ENCODE measurements at regions not wholly inside any gene's neighbourhood (a gene's known extent, or its start where the extent isn't known, plus 50 kb on each side); places are given as distances from the start of the nearest gene placed in this dataset.

DNA sequence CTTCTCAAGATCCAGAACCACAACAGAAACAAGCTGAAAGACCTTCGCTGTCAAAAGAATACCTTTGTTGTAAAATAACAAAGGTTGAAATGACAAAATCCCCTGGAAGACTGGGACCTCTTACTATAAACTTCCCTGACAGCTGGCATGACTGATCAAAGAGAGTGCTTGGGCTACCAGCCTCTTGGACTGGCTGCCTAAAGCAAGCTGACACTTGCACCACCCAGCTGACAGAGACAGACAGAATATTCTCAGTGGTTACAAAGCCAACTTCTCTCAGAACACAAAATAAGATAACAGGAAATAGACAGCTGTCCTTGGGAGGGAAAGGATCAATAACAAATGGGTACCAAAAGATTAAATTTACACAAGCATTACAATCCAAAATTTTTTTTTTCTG is 241.7 kb upstream of the SPOCK3 start:
- no peak for DNase-seq (ENCODE audit: low read depth in 2 of 2)

DNA sequence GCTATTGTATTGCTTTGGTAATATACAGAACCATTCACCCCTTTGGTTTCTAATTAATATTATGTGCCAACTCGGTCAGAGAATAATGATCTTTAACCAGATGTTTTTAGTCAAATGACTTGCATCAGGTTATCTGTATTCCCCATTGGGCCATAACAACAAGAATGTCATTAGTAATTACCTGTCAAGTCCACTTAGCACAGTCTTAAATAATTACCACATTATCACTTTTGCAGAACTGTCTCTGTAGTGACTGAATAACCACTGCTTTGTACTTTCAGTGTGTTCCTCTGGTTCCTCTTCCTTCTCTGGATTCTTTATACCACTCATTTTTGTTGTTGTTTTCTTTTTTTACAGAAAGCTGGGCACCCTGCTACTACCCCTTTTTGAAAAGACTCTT is 257.7 kb upstream of the SPOCK3 start:
- DNase-seq (ENCODE audit: low read depth in 2 of 2): no peak

DNA sequence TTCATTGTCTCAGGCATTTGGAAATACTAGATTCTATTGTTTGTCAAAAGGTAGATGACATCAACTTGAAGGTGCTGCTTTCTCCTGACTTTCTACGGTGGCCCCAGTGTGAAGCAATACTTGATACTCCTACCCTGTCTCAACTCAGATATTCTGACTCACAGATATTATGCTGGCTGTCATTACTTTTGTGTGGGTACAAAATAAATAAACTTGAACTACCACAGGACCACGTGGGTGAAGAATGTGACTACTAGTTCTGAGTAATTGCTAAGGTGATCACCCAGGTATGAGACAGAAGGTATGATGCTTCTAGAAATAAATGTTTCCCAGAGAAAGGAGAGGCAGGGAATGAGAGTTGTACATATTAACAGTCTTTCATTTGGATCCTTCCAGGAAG is 275.3 kb upstream of the SPOCK3 start:
- DNase-seq (ENCODE audit: low read depth in 2 of 2): no peak

DNA sequence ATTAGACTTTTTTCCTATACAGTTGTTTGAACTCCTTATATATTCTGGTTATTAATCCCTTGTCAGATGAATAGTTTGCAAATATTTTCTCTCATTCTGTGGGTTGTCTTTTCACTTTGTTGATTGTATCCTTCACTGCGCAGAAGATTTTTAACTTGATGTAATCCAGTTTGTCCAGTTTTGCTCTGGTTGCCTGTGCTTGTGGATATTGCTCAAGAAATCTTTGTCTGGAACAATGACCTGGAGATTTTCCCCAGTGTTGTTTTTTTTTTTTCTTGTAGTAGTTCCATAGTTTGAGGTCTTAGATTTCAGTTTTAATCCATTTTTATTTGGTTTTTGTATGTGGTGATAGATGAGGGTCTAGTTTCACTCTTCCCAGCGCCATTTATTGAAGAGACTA is 289.8 kb upstream of the SPOCK3 start:
- no peak for DNase-seq (ENCODE audit: low read depth in 2 of 2)

DNA sequence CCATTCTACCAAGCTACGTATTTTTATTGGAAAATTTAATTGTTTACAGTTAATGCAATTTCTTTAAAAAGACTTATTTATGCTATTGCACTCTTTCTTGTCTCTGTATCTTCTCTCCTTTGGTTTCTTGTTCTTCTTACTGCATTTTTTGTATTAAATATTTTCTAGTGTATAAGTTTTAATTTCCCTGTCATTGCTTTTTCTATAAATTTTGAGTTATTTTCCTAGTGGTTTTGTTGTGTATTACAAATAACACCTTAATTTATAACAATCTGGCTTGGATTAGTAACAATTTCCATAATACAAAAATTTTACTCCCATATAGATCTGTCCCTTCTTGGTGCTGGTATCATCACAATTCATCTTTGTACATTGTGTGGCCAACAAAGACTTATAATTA is 303.5 kb upstream of the SPOCK3 start:
- DNase-seq (ENCODE audit: low read depth in 2 of 2): no peak

DNA sequence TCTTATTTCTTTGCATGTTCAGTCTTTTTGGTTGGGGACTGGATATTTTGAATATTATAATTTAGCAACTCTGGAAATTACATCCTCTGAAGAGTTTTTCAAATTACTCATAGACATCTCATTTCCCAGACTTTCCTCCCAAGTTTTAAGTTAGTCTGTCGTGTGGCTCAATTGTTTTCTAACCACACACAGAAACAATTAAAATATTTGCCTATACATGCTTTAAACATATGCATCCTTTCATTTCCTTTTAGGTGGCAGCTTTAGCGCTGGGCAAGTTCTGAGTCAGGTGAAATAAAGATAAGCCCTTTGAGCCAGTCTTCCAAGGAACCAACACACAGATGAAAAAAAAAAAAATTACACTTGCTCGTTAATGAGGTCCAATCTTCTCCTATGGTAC is 307.0 kb upstream of the SPOCK3 start:
- DNase-seq (ENCODE audit: low read depth in 2 of 2): no peak

DNA sequence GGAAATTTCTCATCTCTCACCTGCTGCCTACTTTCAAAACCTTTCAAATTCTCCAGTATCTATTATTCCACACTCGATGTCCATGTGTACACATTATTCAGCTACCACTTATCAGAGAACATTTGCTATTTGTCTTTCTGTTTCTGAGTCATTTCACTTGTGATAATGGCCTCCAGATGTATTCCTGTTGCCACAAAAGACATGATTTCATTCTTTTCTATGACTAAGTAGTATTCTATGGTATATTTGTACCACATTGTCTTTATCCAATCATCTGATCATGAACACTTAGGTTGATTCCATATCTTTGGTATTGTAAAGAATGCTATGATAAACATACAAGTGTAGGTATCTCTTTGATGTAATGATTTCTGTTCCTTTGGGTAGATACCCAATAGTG is 310.1 kb upstream of the SPOCK3 start:
- DNase-seq (ENCODE audit: low read depth in 2 of 2): no peak

DNA sequence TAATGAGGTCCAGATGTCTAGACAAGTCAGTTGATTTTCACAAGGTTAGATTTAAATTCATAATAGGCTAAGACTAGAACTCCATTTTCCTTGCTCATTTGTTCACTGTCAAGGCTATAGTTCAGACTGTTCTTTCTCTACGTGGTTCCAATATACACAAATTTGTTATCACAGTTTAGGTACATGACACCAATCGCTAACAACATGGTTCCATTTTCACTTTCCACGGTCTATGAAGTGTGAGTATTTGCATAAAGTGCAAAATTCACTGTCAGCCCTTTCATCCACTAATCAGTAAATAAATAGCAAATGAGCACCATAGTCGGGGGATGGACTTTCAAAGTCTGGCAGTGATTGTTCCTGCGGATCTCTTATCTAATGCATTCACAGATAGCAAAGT is 315.7 kb upstream of the SPOCK3 start:
- DNase-seq (ENCODE audit: low read depth in 2 of 2): no peak

DNA sequence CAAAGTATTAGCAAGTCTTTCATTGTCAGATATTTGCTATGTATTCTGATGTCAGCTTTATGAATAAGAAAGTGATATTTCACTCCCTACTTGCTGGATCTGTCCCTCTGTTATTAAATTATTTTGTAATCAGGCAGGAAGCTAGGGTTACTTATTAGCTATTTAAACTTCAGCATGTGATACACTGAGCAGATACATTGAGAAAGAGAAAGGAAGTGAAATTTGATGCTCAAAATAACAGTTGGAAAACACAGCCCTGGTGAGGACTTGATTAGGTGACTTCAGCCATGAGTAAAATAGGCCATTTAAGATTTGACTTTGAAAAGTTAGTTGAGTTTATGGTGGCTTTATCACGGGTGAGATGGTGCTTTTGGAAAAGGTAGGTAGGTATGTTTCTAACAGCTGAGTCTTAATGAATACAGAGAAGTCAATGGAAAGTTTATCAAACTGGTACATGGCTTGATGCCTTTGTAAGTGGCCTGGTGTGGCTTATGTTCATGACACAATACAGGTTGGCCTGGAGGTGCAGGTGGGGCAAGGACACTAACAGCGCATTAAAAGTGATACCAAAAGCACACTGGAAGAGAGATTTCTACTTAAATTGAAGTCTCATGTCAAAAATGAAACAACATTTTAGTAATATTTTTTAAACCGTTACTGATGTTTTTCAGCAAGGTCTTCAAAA is 321.2 kb upstream of the SPOCK3 start:
- DNase-seq (ENCODE audit: low read depth in 2 of 2): no peak

DNA sequence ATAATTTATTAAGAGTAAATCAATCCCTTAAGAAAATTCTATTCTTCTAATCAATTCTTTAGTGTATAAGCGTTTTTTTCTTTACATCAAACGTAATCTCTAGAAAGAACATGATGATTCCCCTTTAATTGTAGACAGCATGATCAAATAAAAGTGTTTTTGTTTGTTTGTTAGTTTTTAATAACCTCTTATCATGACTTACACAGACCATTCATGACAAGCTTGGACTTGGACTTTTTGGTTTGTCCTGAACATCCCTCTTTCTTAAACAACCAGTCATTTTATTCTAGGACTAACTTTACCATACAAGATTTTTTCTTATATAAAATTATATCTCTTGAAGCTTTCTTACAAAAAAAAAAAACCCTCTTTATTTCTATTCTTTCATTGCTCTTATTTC is 344.6 kb upstream of the SPOCK3 start:
- DNase-seq (ENCODE audit: low read depth in 2 of 2): no peak

DNA sequence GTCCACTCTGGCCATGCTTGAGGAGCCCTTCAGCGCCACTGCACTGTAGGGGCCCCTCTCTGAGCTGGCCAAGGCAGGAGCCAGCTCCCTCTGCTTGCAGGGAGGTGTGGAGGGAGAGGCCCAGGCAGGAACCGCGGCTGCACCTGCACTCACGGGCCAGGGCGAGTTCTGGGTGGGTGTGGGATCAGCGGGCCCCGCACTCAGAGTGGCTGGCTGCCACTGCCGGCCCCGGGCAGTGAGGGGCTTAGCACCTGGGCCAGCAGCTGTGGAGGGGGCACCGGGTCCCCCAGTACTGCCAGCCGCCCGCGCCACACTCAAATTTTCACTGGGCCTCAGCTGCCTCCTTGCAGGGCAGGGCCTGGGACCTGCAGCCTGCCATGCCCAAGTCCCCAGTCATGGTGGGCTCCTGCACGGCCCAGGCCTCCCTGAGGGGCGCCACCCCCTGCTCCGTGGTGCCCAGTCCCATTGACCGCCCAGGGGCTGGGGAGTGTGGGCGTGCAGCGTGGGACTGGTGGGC is 347.2 kb upstream of the SPOCK3 start:
- no peak for DNase-seq (ENCODE audit: low read depth in 2 of 2)

DNA sequence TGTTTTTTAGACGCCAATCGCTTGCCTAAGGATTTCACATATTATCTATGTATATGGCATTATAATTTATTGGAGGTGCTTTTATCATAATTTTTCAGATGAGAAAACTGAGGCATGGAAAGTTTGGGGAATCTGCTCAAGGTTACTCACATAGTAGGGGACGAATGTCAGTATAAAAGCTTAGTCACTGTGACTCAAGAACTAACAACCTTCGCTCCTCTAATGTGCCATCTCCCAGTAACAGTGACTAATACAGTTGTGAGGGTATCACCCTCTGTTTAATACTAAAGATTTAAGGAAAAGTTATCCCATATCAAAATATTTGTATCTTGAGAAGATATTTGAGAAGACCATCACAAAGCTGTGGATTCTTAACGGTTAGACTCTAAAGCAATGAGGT is 353.1 kb upstream of the SPOCK3 start:
- DNase-seq (ENCODE audit: low read depth in 2 of 2): no peak

DNA sequence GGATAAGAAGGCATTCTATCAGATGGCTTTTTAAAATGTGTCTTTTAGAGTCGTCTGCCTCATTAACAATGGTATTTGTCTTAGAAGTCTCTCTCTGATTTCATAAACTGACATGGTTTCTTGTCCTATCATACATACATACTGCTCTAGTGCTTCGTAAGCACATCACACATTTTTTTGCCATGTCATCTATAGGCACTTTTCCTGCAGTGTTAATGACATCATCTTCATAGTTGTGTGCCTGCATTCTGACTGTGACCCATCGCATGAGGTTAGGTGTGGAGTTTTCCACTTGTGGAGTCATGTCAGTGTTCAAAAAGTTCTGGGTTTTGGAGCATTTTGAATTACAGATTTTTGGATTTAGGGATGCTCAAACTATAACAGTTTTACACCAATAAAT is 361.6 kb upstream of the SPOCK3 start:
- no peak for DNase-seq (ENCODE audit: low read depth in 2 of 2)

DNA sequence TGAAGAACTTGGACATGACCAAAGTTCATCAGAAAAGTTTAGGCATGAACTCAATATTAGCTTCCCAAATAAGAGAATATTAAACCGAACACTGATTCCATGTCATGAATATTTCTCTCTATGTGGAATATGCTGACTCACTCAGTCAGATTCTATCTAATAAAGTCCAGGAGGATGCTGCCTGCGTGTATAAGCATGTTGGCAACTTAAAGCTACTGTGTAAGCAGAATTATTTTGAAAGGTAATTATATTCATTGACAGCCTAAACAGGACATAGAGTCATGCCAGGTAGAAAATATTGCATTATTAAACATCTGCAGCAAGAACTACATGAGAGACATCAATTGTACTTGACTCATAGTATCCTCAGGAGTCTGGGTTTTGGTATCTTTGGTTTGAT is 367.9 kb upstream of the SPOCK3 start:
- no peak for DNase-seq (ENCODE audit: low read depth in 2 of 2)

DNA sequence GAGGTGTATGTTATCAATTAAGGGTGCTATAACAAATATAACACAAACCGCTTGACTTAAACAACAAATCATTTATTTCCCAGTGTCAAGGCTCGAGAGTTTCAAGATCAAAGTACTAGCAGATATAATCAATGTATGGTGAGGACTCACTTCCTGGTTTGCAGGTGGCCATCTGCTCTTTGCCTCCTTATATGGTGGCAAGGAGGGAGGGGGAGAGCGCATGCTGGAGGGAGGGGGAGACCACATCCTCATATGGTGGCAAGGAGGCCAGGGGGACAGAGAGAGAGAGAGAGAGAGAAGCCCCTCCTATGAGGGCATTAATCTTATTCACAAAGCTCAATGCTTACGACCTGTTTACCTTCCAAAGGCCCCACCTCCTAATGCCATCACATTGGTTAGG is 372.3 kb upstream of the SPOCK3 start:
- no peak for DNase-seq (ENCODE audit: low read depth in 2 of 2)

DNA sequence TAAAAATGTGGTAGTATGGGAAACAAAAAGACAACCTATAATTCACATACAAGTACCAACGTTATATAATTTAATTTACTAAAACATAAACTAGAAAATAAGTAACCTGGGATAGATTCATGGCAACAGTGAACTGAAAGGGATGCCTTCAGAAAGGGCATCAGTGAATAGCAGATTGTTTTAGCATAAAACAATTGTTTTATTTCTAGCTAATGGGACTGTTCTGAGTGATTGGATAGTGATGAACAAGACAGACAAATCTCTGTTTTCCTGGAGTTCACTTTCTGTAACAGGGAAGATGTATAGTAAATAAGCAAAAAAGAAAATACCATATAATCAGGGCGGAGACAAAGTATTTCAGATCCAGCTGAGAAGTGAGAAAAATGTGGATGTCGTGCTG is 379.1 kb upstream of the SPOCK3 start:
- DNase-seq (ENCODE audit: low read depth in 2 of 2): no peak

DNA sequence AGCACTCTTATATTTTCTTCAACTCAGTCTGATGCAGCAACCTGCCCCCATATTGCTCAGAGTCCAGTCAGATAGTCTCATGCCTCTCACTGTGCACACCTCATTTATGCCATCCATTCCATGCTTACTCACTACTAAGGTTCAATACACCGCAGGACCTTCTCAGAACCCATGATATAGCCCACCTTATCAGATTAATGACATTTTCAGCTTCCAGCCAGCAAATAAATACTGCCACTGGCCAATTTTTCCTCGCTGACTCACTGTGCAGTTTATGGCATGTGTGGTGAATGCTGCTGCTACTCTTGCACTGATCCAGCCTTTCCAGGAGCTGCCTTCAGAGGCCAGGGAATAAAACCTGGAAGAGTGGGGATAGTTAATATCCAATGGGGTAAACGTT is 380.6 kb upstream of the SPOCK3 start:
- DNase-seq (ENCODE audit: low read depth in 2 of 2): no peak

DNA sequence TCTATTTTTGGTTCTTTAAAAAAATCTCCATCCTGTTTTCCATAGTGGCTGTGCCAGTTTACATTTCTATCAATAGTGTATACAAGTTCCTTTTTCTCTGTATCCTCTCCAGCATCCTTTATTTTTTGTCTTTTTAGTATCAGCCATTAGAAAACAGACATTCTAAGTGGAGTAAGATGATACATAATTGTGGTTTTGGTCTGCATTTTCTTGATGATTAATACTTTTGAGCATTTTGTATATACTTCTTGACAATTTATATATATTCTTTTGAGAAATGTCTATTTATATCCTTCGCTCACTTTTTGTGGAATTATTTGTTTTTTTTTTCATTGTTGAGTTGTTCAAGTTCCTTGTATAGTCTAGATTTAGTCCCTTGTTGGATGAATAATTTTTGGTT is 382.2 kb upstream of the SPOCK3 start:
- no peak for DNase-seq (ENCODE audit: low read depth in 2 of 2)

DNA sequence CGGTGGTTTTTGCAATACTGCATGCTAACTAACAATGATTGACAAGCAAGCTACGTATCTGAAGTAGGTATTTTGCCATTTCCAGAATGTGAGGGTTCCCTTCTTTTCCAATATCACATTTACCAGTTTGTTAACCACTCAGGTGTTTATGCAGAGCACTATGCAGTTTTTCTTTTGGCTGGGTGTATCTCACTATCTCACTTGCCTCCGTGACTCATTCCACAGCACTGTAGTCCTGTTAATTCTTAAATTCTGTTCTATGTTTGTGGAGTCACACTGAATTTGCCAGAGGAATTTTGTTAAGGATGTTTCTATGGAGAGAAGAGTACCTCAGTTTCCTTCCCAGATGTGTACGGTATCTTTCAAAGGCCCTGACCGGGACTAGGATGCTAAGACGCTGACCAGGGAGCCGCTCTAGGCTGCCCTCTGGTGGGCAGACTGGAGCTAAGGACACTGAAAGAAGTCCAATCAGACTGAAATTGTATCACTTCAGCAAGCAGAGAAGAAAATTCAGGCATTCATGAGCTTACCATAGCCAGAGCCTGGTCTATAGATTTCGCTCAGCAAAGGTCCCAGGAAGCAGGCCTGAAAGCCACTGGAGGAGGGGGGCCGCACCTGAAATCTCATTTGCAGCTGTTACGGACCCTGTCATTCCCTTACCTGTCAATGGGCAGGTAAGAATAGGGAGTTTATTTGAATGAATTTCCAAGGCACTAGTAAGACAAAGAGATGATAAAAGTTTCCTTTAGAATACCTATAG is 388.4 kb upstream of the SPOCK3 start:
- peak in 1 of 2 experiments; percentile 15 for DNase-seq (ENCODE audit: low read depth in 2 of 2)

DNA sequence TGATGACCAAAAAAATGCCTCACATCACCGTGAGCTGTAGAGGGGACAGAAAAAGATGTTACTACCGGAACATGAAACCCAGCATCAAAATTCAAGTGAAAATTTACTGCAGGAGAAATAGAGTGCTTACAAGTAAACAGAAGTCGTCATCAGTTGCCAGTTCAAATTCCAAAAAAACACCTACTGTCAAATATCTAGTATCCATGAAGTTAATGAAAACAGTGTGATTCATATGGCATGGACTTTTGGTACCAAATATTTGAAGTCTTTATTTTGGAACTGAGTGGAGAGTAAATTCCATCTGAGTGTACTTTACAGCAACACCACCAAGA is 388.9 kb upstream of the SPOCK3 start:
- no peak for DNase-seq (ENCODE audit: low read depth in 2 of 2)

DNA sequence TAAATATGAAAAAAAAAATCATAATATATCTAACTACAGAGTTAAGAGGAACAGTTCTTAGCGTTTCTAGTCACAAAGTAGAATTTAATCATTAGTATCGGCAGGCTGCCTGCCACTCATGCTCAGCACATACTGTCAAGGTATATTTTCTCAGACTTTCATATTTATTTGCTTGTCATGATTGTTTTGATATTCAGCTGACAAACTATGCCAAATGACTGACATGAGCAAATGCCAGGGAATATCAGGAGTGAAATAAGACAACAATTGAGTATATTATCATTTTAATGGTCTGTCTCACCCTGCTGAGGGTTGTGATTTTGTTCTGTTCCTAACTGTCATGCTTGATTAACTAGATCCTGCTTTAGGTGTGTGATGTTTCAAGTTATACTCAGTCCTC is 395.0 kb upstream of the SPOCK3 start:
- no peak for DNase-seq (ENCODE audit: low read depth in 2 of 2)

DNA sequence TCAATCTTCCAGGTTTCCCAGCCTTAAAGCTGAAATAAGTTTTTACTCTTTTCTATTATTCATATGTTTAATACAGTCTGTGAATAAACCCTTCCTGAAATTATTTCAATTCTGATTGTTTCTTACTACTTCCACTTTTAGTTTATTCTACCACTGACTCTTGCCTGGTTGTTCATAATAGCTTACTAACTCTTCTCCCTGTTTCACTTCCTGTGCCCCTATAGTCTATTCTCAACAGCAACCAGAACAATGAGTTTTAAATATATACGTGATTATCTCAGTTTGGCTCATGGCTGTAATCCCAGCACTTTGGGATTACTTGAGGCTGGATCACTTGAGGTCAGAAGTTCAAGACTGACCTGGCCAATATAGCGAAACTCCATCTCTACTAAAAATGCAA is 408.0 kb upstream of the SPOCK3 start:
- no peak for DNase-seq (ENCODE audit: low read depth in 2 of 2)

DNA sequence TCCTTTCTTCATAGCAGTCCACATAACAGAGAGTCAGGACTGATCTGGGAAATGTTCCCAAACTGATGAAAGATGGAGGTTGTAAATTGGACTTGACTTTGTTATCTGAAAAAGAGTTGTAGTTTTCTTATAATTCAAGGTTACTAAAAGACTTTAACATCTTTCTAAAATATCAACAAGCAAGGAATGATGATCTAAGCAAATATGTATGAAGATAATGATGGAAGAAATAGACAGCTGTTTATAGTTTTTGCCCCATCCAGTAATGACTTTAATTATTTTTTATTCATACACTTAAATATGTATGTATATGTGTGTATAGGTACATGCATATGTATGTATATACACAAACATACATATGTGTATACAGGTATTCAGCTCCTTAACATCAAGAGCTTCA is 411.1 kb upstream of the SPOCK3 start:
- no peak for DNase-seq (ENCODE audit: low read depth in 2 of 2)

DNA sequence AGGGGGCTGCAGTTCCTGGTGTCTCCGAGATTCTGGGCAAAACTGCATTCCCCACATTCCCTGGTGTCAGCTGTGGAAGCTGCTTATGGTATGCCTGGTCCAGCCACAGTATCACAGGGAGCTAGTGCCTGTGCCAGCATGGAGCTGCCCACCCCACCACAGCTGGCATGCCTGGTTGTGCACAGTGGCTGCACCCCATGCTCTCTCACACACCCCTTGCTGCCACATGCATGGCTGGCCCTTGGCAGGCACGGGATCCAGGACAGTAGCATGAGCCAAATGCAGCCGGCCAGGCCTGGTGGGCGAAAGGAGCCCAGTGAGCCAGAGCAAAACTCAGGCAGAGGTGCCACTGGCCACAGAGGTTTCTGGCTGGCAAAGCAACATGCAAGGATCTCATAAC is 418.0 kb upstream of the SPOCK3 start:
- no peak for DNase-seq (ENCODE audit: low read depth in 2 of 2)
